Lung (tissue), 11 donors: ENCODE measurements at regions not wholly inside any gene's neighbourhood (a gene's known extent, or its start where the extent isn't known, plus 50 kb on each side); places are given as distances from the start of the nearest gene placed in this dataset.

ENCODE experiments used
- ATAC-seq: fragments of 200-7000 bp; cut with Tn5 transposase; one replicate; pipeline ENCODE4 v1.9.1; 2020; ENCODE audit warnings: moderate number of reproducible peaks; ENCODE audit not compliant: insufficient read depth, low FRiP score
- DNase-seq, 3 donors: peaks; one replicate each; pipeline ENCODE4 v3.0.0-alpha.2; 2013 to 2017
- H3K27ac ChIP-seq, 2 donors: one replicate each; pipeline ENCODE4 v1.5.1; 2013; ENCODE audit warnings: mild to moderate bottlenecking in 2 of 2, moderate library complexity in 2 of 2, control low read depth in 1 of 2, inconsistent platforms in 1 of 2, low read depth in 1 of 2, low read length in 1 of 2
- H3K27me3 ChIP-seq, 3 donors: one replicate each; pipeline ENCODE4 v1.5.1; 2013; ENCODE audit warnings: low read length in 2 of 3; ENCODE audit not compliant: control insufficient read depth in 3 of 3, insufficient read depth in 3 of 3
- H3K36me3 ChIP-seq, 4 donors: one replicate each; pipeline ENCODE4 v1.5.1; 2013; ENCODE audit warnings: low read length in 4 of 4, mild to moderate bottlenecking in 1 of 4, moderate library complexity in 1 of 4; ENCODE audit not compliant: control insufficient read depth in 4 of 4, insufficient read depth in 4 of 4
- H3K4me1 ChIP-seq, 5 donors: one replicate each; pipeline ENCODE4 v1.5.1; 2013; ENCODE audit warnings: low read length in 5 of 5, mild to moderate bottlenecking in 2 of 5, moderate library complexity in 1 of 5; ENCODE audit not compliant: control insufficient read depth in 5 of 5, insufficient read depth in 5 of 5
- H3K4me3 ChIP-seq: one replicate; pipeline ENCODE4 v1.5.1; 2013; ENCODE audit warnings: mild to moderate bottlenecking, control low read depth, moderate library complexity
- H3K9ac ChIP-seq, 2 donors: one replicate each; pipeline ENCODE4 v1.5.1; 2013; ENCODE audit warnings: low read length in 2 of 2, control low read depth in 1 of 2; ENCODE audit not compliant: insufficient read depth in 1 of 2
- H3K9me3 ChIP-seq, 4 donors: one replicate each; pipeline ENCODE4 v1.5.1; 2013; ENCODE audit warnings: low read length in 3 of 4, mild to moderate bottlenecking in 1 of 4, moderate library complexity in 1 of 4; ENCODE audit not compliant: control insufficient read depth in 4 of 4, insufficient read depth in 3 of 4
- WGBS, 2 donors: extraction: QIAGEN DNeasy Blood & Tissue Kit; methylation state at CpG; one replicate each; pipeline ENCODE4 v1.1.7; 2013; 5-methylcytosine and 5-hydroxymethylcytosine counted together
- TF ChIP-seq, protein P1 (sequence below): IDR thresholded peaks from 2 replicates; pipeline ENCODE4 v1.5.1; 2012; ENCODE audit warnings: mild to moderate bottlenecking; ENCODE audit errors: control extremely low read depth, extremely low read depth
- donor health status: control.
- donor health status: control.
- donor health status: Bipolar disorder and iron deficiency.
- donor health status: healthy.
- donor health status: DM: yes; HTN: yes; CAD: no.

DNA sequence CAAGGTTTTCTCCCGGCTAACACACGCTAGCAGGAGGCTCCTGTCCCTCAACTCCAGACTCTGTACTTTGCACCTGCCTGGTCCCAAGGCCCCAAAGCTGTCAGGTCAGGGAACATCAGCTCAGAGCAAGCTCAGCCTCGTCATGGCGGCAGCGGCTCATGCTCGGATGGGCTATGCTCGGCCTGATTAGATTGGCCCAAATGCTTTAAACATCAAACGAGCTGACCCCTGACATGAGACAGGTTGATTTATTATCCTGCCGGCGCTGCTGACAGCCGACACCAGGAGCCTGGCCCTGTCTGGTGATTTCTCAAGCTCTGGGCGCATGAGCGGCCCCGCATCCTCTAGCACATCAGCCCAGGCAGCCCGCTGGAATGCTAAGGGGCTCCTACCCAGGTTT, 436.4 kb downstream of the EIPR1 start:
- ATAC-seq: no peak
- H3K4me1 ChIP-seq: peaks cover 0 to 2% (median 0%) of the 10 kb centered on the region in 5 donors
- H3K9me3 ChIP-seq: peaks cover 0 to 14% (median 0%) of the 10 kb centered on the region in 4 donors
- TF ChIP-seq, protein P1, sequence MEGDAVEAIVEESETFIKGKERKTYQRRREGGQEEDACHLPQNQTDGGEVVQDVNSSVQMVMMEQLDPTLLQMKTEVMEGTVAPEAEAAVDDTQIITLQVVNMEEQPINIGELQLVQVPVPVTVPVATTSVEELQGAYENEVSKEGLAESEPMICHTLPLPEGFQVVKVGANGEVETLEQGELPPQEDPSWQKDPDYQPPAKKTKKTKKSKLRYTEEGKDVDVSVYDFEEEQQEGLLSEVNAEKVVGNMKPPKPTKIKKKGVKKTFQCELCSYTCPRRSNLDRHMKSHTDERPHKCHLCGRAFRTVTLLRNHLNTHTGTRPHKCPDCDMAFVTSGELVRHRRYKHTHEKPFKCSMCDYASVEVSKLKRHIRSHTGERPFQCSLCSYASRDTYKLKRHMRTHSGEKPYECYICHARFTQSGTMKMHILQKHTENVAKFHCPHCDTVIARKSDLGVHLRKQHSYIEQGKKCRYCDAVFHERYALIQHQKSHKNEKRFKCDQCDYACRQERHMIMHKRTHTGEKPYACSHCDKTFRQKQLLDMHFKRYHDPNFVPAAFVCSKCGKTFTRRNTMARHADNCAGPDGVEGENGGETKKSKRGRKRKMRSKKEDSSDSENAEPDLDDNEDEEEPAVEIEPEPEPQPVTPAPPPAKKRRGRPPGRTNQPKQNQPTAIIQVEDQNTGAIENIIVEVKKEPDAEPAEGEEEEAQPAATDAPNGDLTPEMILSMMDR: no peak
- no peaks in the 10 kb centered on the region for H3K36me3 ChIP-seq
- no peak overlapping the region for H3K27ac ChIP-seq
- no peaks in the 10 kb centered on the region for H3K27me3 ChIP-seq
- 48 to 50% methylated on average over 15 of the region's 15 CpGs for WGBS, 2 donors
- H3K4me3 ChIP-seq: no peak overlapping the region
- H3K9ac ChIP-seq: no peak overlapping the region
- DNase-seq: no peak

DNA sequence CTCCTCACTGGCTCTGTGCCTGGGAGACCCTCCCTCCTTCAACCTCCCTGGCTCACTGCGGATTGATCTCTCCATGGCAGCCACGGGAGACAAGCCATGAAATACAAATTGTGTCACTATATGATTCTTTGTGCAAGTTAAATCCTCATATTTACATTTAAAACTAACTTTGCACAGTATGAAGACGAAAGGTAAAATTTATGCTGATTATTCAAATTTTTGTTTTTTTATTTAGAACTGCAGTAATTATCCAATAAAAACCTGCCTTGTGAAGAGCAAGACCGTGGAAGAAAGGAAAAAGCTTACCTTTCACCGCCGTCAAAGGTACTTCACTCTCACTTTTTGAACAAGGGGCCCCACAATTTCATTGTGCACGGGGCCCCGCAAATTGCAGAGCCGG, 436.9 kb downstream of the EIPR1 start:
- 70 to 94% methylated on average over 9 of the region's 9 CpGs for WGBS, 2 donors
- Histone ChIP-seq H3K4me3 (no peak overlapping the region), H3K27me3 (no peaks in the 10 kb centered on the region)

DNA sequence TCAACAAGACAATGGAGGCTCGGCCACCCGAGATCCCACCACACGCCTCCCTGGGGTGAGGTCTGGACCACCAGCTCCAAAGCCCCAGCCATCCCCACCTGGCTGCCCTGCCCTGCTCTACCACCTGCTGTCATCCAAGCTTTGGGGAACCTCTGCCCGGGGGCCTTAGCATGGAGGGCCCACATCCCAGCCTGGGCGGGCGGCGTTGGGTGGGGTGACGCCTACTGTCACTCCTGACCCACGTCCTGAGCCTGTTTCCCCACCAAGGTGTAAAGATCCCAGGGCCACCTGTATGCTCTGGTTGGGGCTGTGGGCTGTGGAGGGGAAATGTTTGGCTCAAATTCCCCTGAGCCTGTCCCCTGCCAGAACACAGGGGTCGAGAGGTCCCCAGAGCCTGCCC, 437.6 kb downstream of the EIPR1 start:
- DNase-seq (no peak), ATAC-seq (no peak)
- no peaks in the 10 kb centered on the region for H3K36me3 ChIP-seq
- H3K4me1 ChIP-seq: peaks cover 0 to 2% (median 0%) of the 10 kb centered on the region in 5 donors
- TF ChIP-seq, protein P1: no peak
- 87 to 89% methylated on average over 10 of the region's 10 CpGs for WGBS, 2 donors
- no peak overlapping the region for H3K9ac ChIP-seq
- H3K4me3 ChIP-seq: no peak overlapping the region
- H3K27ac ChIP-seq: no peak overlapping the region
- H3K9me3 ChIP-seq: peaks cover 0 to 17% (median 0%) of the 10 kb centered on the region in 4 donors
- no peaks in the 10 kb centered on the region for H3K27me3 ChIP-seq

More for the DNA sequence above, 436.9 kb downstream of the EIPR1 start:
- no peak for DNase-seq
- Histone ChIP-seq H3K9ac (no peak overlapping the region), H3K27ac (no peak overlapping the region), H3K36me3 (no peaks in the 10 kb centered on the region), H3K4me1 (peaks cover 0 to 2% (median 0%) of the 10 kb centered on the region in 5 donors), H3K9me3 (peaks cover 0 to 14% (median 0%) of the 10 kb centered on the region in 4 donors)
- no peak for ATAC-seq
- TF ChIP-seq, protein P1: no peak
